ENCODE measurements at regions not wholly inside any gene's neighbourhood (a gene's known extent, or its start where the extent isn't known, plus 50 kb on each side); places are given as distances from the start of the nearest gene placed in this dataset.

DNA sequence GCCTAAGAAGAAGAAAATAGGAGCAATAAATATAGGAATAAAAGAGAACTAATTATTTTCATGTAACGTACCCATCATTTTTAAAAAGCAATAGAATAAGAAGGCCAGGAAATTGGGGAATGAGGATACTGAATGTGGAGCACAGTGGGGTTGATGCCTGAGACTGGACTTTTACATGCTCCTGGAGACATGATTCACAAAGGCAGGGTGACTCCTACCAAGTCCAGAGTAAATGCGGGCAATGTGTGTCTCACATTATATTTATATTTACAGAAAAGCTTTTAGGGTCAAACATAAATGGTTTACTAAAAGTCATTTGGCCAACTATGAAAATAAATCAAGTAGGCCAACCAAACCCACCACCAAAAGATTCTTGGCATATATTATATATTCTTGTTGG, 87.9 kb upstream of the COL5A2 start:
- no peak for DNase-seq (ENCODE audit: extremely low spot score, insufficient read length, low read depth)
- no peak for FAIRE-seq

DNA sequence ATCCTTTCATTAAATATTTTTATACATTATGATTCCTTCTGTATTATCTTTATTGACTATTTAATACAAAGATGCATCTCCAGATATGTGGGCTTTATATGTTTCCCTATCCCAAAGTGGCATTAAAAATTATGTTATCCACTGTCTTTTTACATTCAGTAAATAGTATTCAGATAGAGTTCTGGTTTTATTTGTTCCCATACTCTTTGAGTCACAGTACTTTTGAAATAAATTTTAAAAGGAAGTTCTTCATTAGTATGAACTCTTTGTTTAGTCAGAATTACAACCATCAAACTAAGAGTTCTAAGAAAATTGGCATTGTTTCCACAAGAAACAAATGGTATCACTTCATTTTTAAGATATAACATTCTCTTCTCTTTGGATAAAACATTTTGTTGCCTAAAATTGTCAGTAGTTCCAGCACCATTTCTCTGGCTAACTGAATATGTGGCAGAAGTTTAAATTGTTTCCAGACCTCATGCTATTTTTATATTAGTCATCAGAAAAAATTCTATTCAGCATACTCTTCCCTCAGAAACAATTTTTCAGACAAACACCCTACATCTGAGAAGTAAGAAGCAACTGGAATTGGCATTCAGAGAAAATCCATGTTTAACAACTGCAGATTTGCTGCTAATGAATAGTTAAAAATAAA, 88.5 kb upstream of the COL5A2 start:
- FAIRE-seq (no peak), DNase-seq (ENCODE audit: extremely low spot score, insufficient read length, low read depth) (no peak)

GRCh38 chr2:189268763-189269162, 89.2 kb upstream of the COL5A2 start:
- no peak for DNase-seq (ENCODE audit: extremely low spot score, insufficient read length, low read depth)
- FAIRE-seq = no peak

GRCh38 chr2:189273734-189274133, 94.2 kb upstream of the COL5A2 start:
- FAIRE-seq = no peak
- DNase-seq (ENCODE audit: extremely low spot score, insufficient read length, low read depth) = no peak

GRCh38 chr2:189274361-189274760, 94.8 kb upstream of the COL5A2 start:
- FAIRE-seq = no peak

GRCh38 chr2:189276277-189276676, 96.7 kb upstream of the COL5A2 start:
- DNase-seq (ENCODE audit: extremely low spot score, insufficient read length, low read depth) (no peak), FAIRE-seq (no peak)

More at GRCh38 chr2:189274361-189274760, 94.8 kb upstream of the COL5A2 start:
- DNase-seq (ENCODE audit: extremely low spot score, insufficient read length, low read depth) = no peak

GRCh38 chr2:189281201-189281600, 101.6 kb upstream of the COL5A2 start:
- DNase-seq (ENCODE audit: extremely low spot score, insufficient read length, low read depth) (no peak), FAIRE-seq (no peak)

DNA sequence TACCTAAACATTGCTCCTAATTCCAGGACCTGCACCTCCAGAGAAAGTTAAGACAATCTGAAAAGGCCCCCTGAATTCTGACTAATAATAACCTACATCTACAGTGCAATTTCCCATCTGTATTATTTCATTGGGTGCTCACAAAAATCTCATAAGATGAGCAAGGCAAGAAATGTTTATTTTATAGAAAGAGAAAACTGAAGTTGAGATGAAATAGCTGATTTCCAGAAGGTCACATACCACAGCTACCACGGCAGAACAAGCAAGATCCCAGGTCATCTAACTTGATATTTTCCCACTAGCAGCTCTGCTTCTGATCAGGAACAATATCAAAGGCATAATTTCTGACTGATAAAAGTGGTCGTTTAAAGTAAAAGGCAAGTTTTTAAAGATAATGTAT, 105.8 kb upstream of the COL5A2 start:
- no peak for DNase-seq (ENCODE audit: extremely low spot score, insufficient read length, low read depth)
- FAIRE-seq = no peak

GRCh38 chr2:189285962-189286645, 106.5 kb upstream of the COL5A2 start:
- no peak for FAIRE-seq
- DNase-seq (ENCODE audit: extremely low spot score, insufficient read length, low read depth) = no peak

DNA sequence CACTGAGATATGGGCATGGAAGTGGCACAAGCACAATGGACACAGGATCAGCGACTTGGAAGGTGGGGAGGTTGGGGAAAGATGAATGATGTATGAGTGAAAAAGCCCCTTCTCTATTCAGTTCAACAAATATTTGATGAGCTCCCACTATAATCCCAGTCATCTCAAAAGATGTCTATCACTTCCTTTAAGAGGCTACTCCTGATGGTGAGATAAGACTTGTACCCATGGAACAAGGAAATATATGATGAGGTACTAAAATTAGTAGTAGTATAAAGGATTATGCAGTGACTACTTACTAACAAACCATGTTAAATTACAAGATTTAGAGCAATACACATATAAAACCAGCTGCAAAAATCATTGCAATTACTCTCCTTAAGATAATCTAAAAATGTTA, 107.8 kb upstream of the COL5A2 start:
- DNase-seq (ENCODE audit: extremely low spot score, insufficient read length, low read depth) (no peak), FAIRE-seq (no peak)

GRCh38 chr2:189287982-189288521, 108.5 kb upstream of the COL5A2 start:
- FAIRE-seq (peak; percentile 59), DNase-seq (ENCODE audit: extremely low spot score, insufficient read length, low read depth) (no peak)

- no peak for FAIRE-seq
- no peak for DNase-seq (ENCODE audit: extremely low spot score, insufficient read length, low read depth)
These were observed 111.9 kb upstream of the COL5A2 start for GRCh38 chr2:189291460-189291859.

DNA sequence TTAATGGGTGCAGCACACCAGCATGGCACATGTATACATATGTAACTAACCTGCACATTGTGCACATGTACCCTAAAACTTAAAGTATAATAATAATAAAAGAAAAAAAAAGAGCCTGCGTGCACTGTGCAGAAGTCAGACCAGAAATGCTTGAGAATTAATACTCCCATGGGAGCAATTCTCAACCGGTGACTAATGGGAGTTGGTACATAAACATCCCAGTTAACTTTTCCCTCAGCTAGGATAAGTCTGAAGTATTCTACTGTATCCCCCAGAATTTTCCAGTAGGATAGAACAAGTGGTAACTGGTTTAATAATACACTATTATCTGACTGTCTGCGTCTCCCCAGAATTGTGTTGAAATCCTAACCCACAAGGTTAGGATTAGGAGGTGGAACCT, 113.6 kb upstream of the COL5A2 start:
- FAIRE-seq = no peak
- DNase-seq (ENCODE audit: extremely low spot score, insufficient read length, low read depth) = no peak

DNA sequence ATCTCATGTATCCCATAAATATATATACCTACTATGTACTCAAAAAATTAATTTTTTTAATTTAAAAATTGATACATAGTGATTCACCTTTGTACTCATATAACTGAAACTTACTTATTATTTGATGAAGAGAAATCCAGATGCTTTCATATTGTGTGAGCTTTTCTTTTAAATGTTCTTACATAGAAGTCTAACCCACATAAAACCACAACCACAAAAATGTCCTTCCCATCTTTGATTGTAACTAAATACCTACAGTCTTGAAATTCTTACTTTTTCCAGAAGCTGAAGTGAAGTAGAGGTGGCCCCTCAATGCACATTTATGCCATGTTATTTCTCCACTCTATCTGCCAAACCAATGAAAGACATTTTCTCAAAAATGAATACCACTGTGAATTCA, 117.9 kb upstream of the COL5A2 start:
- no peak for FAIRE-seq
- DNase-seq (ENCODE audit: extremely low spot score, insufficient read length, low read depth) = no peak

DNA sequence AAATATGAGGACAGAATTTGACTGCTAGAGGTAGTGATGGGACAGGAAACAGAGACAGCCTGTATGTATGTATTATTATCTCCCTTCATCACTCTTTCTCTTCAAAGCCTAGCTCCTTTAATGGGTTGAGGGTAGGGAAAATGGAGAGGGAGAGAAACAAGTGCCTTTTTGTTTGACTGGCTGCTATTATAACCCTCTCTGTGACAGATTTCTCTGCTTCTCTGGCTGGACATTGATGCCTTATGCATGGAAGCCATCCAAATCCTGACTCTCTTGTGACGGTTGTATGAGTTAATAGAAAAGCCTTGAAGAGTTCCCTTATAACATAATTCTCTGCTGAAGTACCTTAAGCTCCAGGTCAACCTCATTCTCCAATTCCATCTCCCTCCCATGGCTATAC, 118.5 kb upstream of the COL5A2 start:
- no peak for FAIRE-seq
- DNase-seq (ENCODE audit: extremely low spot score, insufficient read length, low read depth) = no peak

DNA sequence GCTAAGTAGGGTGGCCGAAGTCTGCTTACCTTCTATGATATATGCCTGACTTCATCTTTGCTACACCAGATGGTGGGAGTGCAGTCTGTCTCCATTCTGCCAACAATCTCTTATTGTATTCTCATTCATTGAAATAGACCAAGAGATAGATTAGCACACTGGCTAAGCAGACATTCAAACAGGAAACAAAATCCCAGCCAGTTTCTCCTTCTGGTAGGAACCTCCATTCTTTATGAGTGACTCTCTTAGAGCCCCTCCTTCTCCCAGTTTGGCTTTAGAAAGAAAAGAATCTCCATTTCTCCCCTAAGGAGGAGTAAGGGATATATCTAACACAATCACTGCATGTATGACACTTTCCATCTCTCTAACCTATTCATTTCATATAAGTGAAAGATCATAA, 118.9 kb upstream of the COL5A2 start:
- FAIRE-seq (no peak), DNase-seq (ENCODE audit: extremely low spot score, insufficient read length, low read depth) (no peak)

DNA sequence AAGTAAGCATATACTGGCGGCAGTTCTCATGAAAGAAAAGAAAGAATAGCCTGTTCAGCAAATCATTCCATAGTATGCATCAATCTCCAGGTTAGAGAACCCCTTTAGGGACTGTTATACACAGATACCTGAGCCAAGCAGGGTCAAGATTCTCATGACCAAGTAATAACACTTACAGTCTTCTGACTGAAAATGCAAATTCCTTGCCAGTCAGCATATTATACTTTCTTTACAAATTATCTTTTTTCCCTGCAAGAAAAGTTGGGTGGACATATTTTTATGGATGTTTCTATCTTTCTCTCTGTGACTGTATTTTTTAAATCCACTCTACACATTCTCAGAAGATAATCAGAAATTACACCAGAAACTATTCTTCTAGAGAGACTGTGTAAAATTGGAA, 120.4 kb upstream of the COL5A2 start:
- no peak for FAIRE-seq
- no peak for DNase-seq (ENCODE audit: extremely low spot score, insufficient read length, low read depth)

DNA sequence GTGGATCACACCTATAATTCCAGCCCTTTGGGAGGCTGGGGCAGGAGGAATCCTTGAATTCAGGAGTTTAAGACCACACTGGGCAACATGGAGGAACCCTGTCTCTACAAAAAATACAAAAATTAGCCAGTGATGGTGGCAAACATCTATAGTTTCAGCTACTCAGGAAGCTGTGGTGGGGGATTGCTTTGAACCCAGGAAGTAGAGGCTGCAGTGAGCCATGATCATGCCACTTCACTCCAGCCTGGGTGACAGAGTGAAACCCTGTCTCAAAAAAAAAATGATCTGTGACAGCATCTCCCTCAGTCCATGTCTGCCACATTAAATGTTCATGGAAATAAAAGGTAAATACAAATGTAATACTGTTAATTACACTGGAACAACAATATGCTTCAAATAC, 121.4 kb upstream of the COL5A2 start:
- DNase-seq (ENCODE audit: extremely low spot score, insufficient read length, low read depth) = no peak
- no peak for FAIRE-seq

GRCh38 chr2:189302274-189302948, 122.8 kb upstream of the COL5A2 start:
- DNase-seq (ENCODE audit: extremely low spot score, insufficient read length, low read depth) (no peak), FAIRE-seq (no peak)

DNA sequence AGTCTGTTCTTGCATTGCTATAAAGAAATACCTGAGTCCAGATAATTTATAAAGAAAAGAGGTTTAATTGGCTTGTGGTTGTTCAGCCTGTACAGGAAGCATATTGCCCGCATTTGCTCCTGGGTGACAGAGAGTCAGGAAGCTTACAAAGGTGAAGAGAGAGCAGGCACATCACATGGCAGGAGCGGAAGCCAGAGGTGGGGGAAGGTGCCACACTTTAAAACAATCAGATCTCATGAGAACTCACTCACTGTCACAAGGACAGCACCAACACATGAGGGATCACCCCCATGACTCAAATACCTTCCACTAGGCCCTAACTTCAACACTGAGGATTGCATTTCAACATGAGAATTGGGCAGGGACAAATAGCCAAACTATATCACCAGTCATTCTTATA, 124.8 kb upstream of the COL5A2 start:
- FAIRE-seq = no peak
- no peak for DNase-seq (ENCODE audit: extremely low spot score, insufficient read length, low read depth)

DNA sequence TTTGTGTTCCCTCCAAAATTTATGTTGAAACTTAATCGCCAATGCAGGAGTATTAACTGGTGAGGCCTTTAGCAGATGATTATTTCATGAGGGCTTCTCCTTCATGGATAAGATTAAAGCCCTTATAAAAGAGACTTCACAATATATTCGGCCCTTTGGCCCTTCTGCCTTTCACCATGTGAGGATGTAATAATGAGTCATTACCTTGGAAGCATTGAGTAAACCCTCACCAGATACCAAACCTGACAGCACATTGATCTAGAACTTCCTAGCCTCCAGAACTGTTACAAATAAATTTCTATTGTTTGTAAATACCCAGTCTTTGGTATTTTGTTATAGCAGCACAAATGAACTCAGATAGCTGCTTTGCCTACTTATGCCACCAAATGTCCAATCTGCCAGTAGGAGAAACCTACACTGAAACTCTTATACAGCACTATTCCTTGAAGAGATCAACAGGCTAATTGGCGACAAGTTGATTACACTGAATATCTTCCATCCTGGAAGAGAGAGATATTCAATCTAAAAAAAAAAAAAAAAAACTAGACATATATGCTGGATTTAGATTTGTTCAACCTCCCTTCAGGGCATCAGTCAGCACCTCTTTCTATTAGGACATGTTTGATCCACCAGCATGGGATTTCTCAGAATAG, 125.9 kb upstream of the COL5A2 start:
- FAIRE-seq (no peak), DNase-seq (ENCODE audit: extremely low spot score, insufficient read length, low read depth) (no peak)
